ENCODE measurements at regions not wholly inside any gene's neighbourhood (a gene's known extent, or its start where the extent isn't known, plus 50 kb on each side); places are given as distances from the start of the nearest gene placed in this dataset.

- no peak for DNase-seq
- intact Hi-C loops (cut with DNase I): no loop called here
Measured at GRCh38 chr12:22904485-22904884, 279.5 kb downstream of the ETNK1 start.

GRCh38 chr12:22916241-22916640 lies 291.3 kb downstream of the ETNK1 start:
- no peak for ATAC-seq
- Histone ChIP-seq H3K9me3 (no peaks in the 10 kb centered on the region), H3K27me3 (no peaks in the 10 kb centered on the region), H3K27ac (no peak overlapping the region), H3K4me3 (no peak overlapping the region), H3K36me3 (no peaks in the 10 kb centered on the region), H3K4me1 (no peaks in the 10 kb centered on the region)
- no peak for TF ChIP-seq CTCF (IDR thresholded peaks at IDR 0.05)
- no peak for DNase-seq
- intact Hi-C loops (cut with DNase I): no loop called here

More at GRCh38 chr12:22904485-22904884, 279.5 kb downstream of the ETNK1 start:
- no peak overlapping the region for H3K27ac ChIP-seq
- no peak overlapping the region for H3K4me3 ChIP-seq
- no peaks in the 10 kb centered on the region for H3K27me3 ChIP-seq
- TF ChIP-seq CTCF (IDR thresholded peaks at IDR 0.05): no peak
- ATAC-seq: no peak
- no peaks in the 10 kb centered on the region for H3K36me3 ChIP-seq
- H3K4me1 ChIP-seq: no peaks in the 10 kb centered on the region
- peaks cover 0 to 6% of the 10 kb centered on the region in 2 donors for H3K9me3 ChIP-seq

- DNase-seq (no peak), ATAC-seq (no peak)
- Histone ChIP-seq H3K27ac (no peak overlapping the region), H3K27me3 (no peaks in the 10 kb centered on the region), H3K4me3 (no peak overlapping the region), H3K4me1 (no peaks in the 10 kb centered on the region), H3K9me3 (no peaks in the 10 kb centered on the region), H3K36me3 (no peaks in the 10 kb centered on the region)
- no peak for TF ChIP-seq CTCF (IDR thresholded peaks at IDR 0.05)
- intact Hi-C loops (cut with DNase I): no loop called here
Measured at GRCh38 chr12:22916815-22917214, 291.8 kb downstream of the ETNK1 start.

GRCh38 chr12:22919883-22920282 lies 294.9 kb downstream of the ETNK1 start:
- no peaks in the 10 kb centered on the region for H3K36me3 ChIP-seq
- intact Hi-C loops (cut with DNase I): no loop called here

GRCh38 chr12:22923768-22924167 lies 298.8 kb downstream of the ETNK1 start:
- DNase-seq: no peak
- H3K27me3 ChIP-seq: no peaks in the 10 kb centered on the region
- no peak for ATAC-seq
- no peak overlapping the region for H3K27ac ChIP-seq
- intact Hi-C loops (cut with DNase I): no loop called here
- no peak overlapping the region for H3K4me3 ChIP-seq
- H3K4me1 ChIP-seq: no peaks in the 10 kb centered on the region
- H3K36me3 ChIP-seq: no peaks in the 10 kb centered on the region
- no peak for TF ChIP-seq CTCF (IDR thresholded peaks at IDR 0.05)
- H3K9me3 ChIP-seq: no peaks in the 10 kb centered on the region

More at GRCh38 chr12:22919883-22920282, 294.9 kb downstream of the ETNK1 start:
- no peaks in the 10 kb centered on the region for H3K4me1 ChIP-seq
- H3K27ac ChIP-seq: no peak overlapping the region
- DNase-seq (no peak), ATAC-seq (no peak)
- TF ChIP-seq CTCF (IDR thresholded peaks at IDR 0.05): no peak
- no peaks in the 10 kb centered on the region for H3K9me3 ChIP-seq
- no peaks in the 10 kb centered on the region for H3K27me3 ChIP-seq
- H3K4me3 ChIP-seq: no peak overlapping the region

Measured in left lung (tissue), 4 donors.